Right ventricle myocardium inferior (tissue), 1 donor: ENCODE measurements at regions not wholly inside any gene's neighbourhood (a gene's known extent, or its start where the extent isn't known, plus 50 kb on each side); places are given as distances from the start of the nearest gene placed in this dataset.

Experiments used
- ATAC-seq: fragments of 200-7000 bp; cut with Tn5 transposase; one replicate; pipeline ENCODE4 v1.9.1; 2020; ENCODE audit warnings: mild to moderate bottlenecking, moderate library complexity
- DNase-seq: peaks from one replicate; pipeline ENCODE4 v3.0.0; 2021; ENCODE audit errors: missing footprints
- intact Hi-C: fragments of 100-400 bp; cut with DNase I; formaldehyde crosslinking; loops from one replicate; pipeline ENCODE4 v1.11.0; 2022
- donor health status: DM: no; HTN: yes; CAD: no; lungs with severe emphysema.

GRCh38 chr3:13166243-13167063 is 93.2 kb upstream of the IQSEC1 start:
- ATAC-seq (no peak), DNase-seq (no peak)
- intact Hi-C loops = no loop called here

GRCh38 chr3:13165576-13165975 is 92.3 kb upstream of the IQSEC1 start:
- ATAC-seq = no peak
- intact Hi-C loops = no loop called here
- no peak for DNase-seq

- no peak for ATAC-seq
- intact Hi-C loops = no loop called here
Measured at GRCh38 chr3:13164893-13165492, 91.8 kb upstream of the IQSEC1 start.

GRCh38 chr3:13163848-13164382 is 90.7 kb upstream of the IQSEC1 start:
- no peak for DNase-seq
- ATAC-seq = no peak
- intact Hi-C loops = no loop called here

More at GRCh38 chr3:13164893-13165492, 91.8 kb upstream of the IQSEC1 start:
- DNase-seq = no peak

GRCh38 chr3:13162549-13163320 is 89.5 kb upstream of the IQSEC1 start:
- no peak for ATAC-seq
- no peak for DNase-seq
- intact Hi-C loops = no loop called here

GRCh38 chr3:13161771-13162535 is 88.7 kb upstream of the IQSEC1 start:
- intact Hi-C loops = no loop called here
- DNase-seq (peak; percentile 45), ATAC-seq (no peak)

GRCh38 chr3:13161021-13161759 is 88.0 kb upstream of the IQSEC1 start:
- intact Hi-C loops = no loop called here
- ATAC-seq = no peak
- peak; percentile 33 for DNase-seq

- no peak for ATAC-seq
- DNase-seq = peak; percentile 16
- intact Hi-C loops = no loop called here
Measured at GRCh38 chr3:13160619-13161018, 87.4 kb upstream of the IQSEC1 start.

- intact Hi-C loops = no loop called here
- DNase-seq (no peak), ATAC-seq (no peak)
Measured at GRCh38 chr3:13159890-13160289, 86.7 kb upstream of the IQSEC1 start.

GRCh38 chr3:13158871-13159270 is 85.6 kb upstream of the IQSEC1 start:
- ATAC-seq (no peak), DNase-seq (no peak)
- intact Hi-C loops = no loop called here

- DNase-seq (peak; percentile 28), ATAC-seq (no peak)
- intact Hi-C loops = no loop called here
Measured at GRCh38 chr3:13158408-13158807, 85.2 kb upstream of the IQSEC1 start.

- ATAC-seq (no peak), DNase-seq (peak; percentile 39)
- intact Hi-C loops = no loop called here
Measured at GRCh38 chr3:13157986-13158385, 84.8 kb upstream of the IQSEC1 start.

GRCh38 chr3:13152826-13153710 is 79.8 kb upstream of the IQSEC1 start:
- ATAC-seq (no peak), DNase-seq (peak; percentile 52)
- intact Hi-C loops = no loop called here

- intact Hi-C loops = no loop called here
- no peak for ATAC-seq
Measured at GRCh38 chr3:13150624-13151023, 77.4 kb upstream of the IQSEC1 start.

GRCh38 chr3:13149330-13150108 is 76.3 kb upstream of the IQSEC1 start:
- no peak for DNase-seq
- ATAC-seq = no peak
- intact Hi-C loops = no loop called here

More at GRCh38 chr3:13150624-13151023, 77.4 kb upstream of the IQSEC1 start:
- no peak for DNase-seq

- ATAC-seq (no peak), DNase-seq (no peak)
- intact Hi-C loops = no loop called here
Measured at GRCh38 chr3:13148561-13149329, 75.5 kb upstream of the IQSEC1 start.
